HepG2 (cell line): ENCODE measurements at regions not wholly inside any gene's neighbourhood (a gene's known extent, or its start where the extent isn't known, plus 50 kb on each side); places are given as distances from the start of the nearest gene placed in this dataset.

Source experiments
- GABPB1 ChIP-seq: IDR thresholded peaks from 2 replicates; pipeline ENCODE4 v1.6.1; 2016; ENCODE audit warnings: mild to moderate bottlenecking, missing genetic modification reagents, moderate library complexity, missing compliant biosample characterization
- GATA4 ChIP-seq: sonication (generic); IDR thresholded peaks from 2 replicates; pipeline ENCODE4 v1.6.1; 2016; ENCODE audit warnings: antibody characterized with exemption, low read depth, borderline replicate concordance
- GLMP ChIP-seq: sonication (generic); formaldehyde crosslinking; IDR thresholded peaks from 2 replicates; pipeline ENCODE4 v1.9.0; 2021; ENCODE audit warnings: missing genetic modification reagents, mild to moderate bottlenecking, borderline replicate concordance
- KDM4B ChIP-seq: sonication (generic); formaldehyde crosslinking; IDR thresholded peaks from 2 replicates; pipeline ENCODE4 v1.4.0; 2020; ENCODE audit warnings: missing genetic modification reagents
- TAF1 ChIP-seq: sonication (generic); formaldehyde crosslinking; IDR thresholded peaks from 2 replicates; pipeline ENCODE4 v1.4.0; 2020; ENCODE audit warnings: missing genetic modification reagents
- TCF7L2 ChIP-seq: IDR thresholded peaks from 2 replicates; pipeline ENCODE4 v1.6.1; 2011; ENCODE audit warnings: mild to moderate bottlenecking, low read depth, low read length, moderate library complexity
- ZBTB42 ChIP-seq: sonication (generic); formaldehyde crosslinking; IDR thresholded peaks from 2 replicates; pipeline ENCODE4 v1.5.0; 2020; ENCODE audit warnings: mild to moderate bottlenecking, missing genetic modification reagents
- ZFAT ChIP-seq: sonication (generic); formaldehyde crosslinking; conservative IDR thresholded peaks from 2 replicates; pipeline ENCODE4 v1.8.1; 2023; ENCODE audit warnings: missing genetic modification reagents, inconsistent platforms
- ZNF10 ChIP-seq: sonication (generic); formaldehyde crosslinking; IDR thresholded peaks from 2 replicates; pipeline ENCODE4 v1.4.0; 2020; ENCODE audit warnings: mild to moderate bottlenecking, low read depth, missing genetic modification reagents, borderline replicate concordance
- ZNF629 ChIP-seq: sonication (generic); formaldehyde crosslinking; conservative IDR thresholded peaks from 2 replicates; pipeline ENCODE4 v1.5.0; 2020; ENCODE audit warnings: missing genetic modification reagents
- ZSCAN30 ChIP-seq: sonication (generic); formaldehyde crosslinking; IDR thresholded peaks from 2 replicates; pipeline ENCODE4 v1.5.0; 2020; ENCODE audit warnings: mild to moderate bottlenecking, missing genetic modification reagents
- TF ChIP-seq, protein P1 (sequence below): IDR thresholded peaks from 2 replicates; pipeline ENCODE4 v1.6.1; 2016; ENCODE audit warnings: mild to moderate bottlenecking, missing biosample characterization, missing genetic modification reagents

GRCh38 chr2:133993160-133993559, 260.7 kb upstream of the MGAT5 start:
- TF ChIP-seq TCF7L2 (no peak), ZNF10 (no peak), KDM4B (CRISPR knock-in tag) (no peak), ZNF629 (CRISPR knock-in tag) (no peak), ZSCAN30 (CRISPR knock-in tag) (no peak), GABPB1 (CRISPR knock-in tag) (no peak), GATA4 (no peak), ZBTB42 (CRISPR knock-in tag) (no peak), GLMP (CRISPR knock-in tag) (no peak), ZFAT (CRISPR knock-in tag) (no peak), TAF1 (CRISPR knock-in tag) (no peak)
- TF ChIP-seq, protein P1, sequence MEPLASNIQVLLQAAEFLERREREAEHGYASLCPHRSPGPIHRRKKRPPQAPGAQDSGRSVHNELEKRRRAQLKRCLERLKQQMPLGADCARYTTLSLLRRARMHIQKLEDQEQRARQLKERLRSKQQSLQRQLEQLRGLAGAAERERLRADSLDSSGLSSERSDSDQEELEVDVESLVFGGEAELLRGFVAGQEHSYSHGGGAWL, result no peak
